OCI-LY3 (cell line): ENCODE measurements at regions not wholly inside any gene's neighbourhood (a gene's known extent, or its start where the extent isn't known, plus 50 kb on each side); places are given as distances from the start of the nearest gene placed in this dataset.

Experiments used
- H2AFZ ChIP-seq: fragments of 200-600, 300-600 bp; shearing (Covaris generic); 2 replicates; pipeline ENCODE4 v1.6.0; 2014; ENCODE audit warnings: antibody characterized with exemption, low read depth, low read length
- H3K27ac ChIP-seq: fragments of 200-600, 300-600 bp; sonication (generic); 2 replicates; pipeline ENCODE4 v1.5.1; 2014; ENCODE audit warnings: mild to moderate bottlenecking, low read length, moderate library complexity, mixed read lengths
- H3K27me3 ChIP-seq: fragments of 200-600, 300-600 bp; sonication (generic); 2 replicates; pipeline ENCODE4 v1.6.1; 2014; ENCODE audit warnings: low read depth, low read length, mixed read lengths
- H3K36me3 ChIP-seq: fragments of 200-600, 300-600 bp; sonication (generic); replicated peaks from 2 replicates; pipeline ENCODE3; 2014; ENCODE audit warnings: low read depth, low read length, mixed read lengths
- H3K4me1 ChIP-seq: fragments of 300-600, 200-600 bp; sonication (generic); 2 replicates; pipeline ENCODE4 v1.6.1; 2014; ENCODE audit warnings: low read length, mixed read lengths
- H3K4me2 ChIP-seq: fragments of 200-600, 300-600 bp; sonication (generic); 2 replicates; pipeline ENCODE4 v1.6.1; 2014; ENCODE audit warnings: low read length, mixed read lengths
- H3K4me3 ChIP-seq: fragments of 300-600, 200-600 bp; sonication (generic); 2 replicates; pipeline ENCODE4 v1.5.1; 2014; ENCODE audit warnings: antibody characterized with exemption, mild to moderate bottlenecking, low read length, moderate library complexity
- H3K79me2 ChIP-seq: fragments of 300-600, 200-600 bp; shearing (Covaris generic); 2 replicates; pipeline ENCODE4 v1.6.1; 2014; ENCODE audit warnings: mild to moderate bottlenecking, low read length, mixed read lengths
- H3K9ac ChIP-seq: fragments of 300-600, 200-600 bp; shearing (Covaris generic); 2 replicates; pipeline ENCODE4 v1.6.0; 2014; ENCODE audit warnings: mild to moderate bottlenecking, low read length, moderate library complexity
- H3K9me3 ChIP-seq: fragments of 200-600, 300-600 bp; shearing (Covaris generic); 2 replicates; pipeline ENCODE4 v1.6.1; 2014; ENCODE audit warnings: low read length, mixed read lengths; ENCODE audit not compliant: insufficient read depth
- H4K20me1 ChIP-seq: fragments of 200-600, 300-600 bp; sonication (generic); 2 replicates; pipeline ENCODE4 v1.6.1; 2016; ENCODE audit warnings: low read length, mixed read lengths; ENCODE audit not compliant: insufficient read depth
- EZH2phosphoT487 ChIP-seq: fragments of 200-600 bp; shearing (Covaris generic); IDR thresholded peaks from 2 replicates; pipeline ENCODE4 v1.6.1; 2018; ENCODE audit warnings: antibody characterized with exemption, mixed run types, low read depth
- TF ChIP-seq, protein P1 (sequence below): fragments of 200-600, 300-600 bp; sonication (generic); IDR thresholded peaks from 2 replicates; pipeline ENCODE4 v1.5.1; 2014; ENCODE audit warnings: antibody characterized with exemption, low read length, low read depth

DNA sequence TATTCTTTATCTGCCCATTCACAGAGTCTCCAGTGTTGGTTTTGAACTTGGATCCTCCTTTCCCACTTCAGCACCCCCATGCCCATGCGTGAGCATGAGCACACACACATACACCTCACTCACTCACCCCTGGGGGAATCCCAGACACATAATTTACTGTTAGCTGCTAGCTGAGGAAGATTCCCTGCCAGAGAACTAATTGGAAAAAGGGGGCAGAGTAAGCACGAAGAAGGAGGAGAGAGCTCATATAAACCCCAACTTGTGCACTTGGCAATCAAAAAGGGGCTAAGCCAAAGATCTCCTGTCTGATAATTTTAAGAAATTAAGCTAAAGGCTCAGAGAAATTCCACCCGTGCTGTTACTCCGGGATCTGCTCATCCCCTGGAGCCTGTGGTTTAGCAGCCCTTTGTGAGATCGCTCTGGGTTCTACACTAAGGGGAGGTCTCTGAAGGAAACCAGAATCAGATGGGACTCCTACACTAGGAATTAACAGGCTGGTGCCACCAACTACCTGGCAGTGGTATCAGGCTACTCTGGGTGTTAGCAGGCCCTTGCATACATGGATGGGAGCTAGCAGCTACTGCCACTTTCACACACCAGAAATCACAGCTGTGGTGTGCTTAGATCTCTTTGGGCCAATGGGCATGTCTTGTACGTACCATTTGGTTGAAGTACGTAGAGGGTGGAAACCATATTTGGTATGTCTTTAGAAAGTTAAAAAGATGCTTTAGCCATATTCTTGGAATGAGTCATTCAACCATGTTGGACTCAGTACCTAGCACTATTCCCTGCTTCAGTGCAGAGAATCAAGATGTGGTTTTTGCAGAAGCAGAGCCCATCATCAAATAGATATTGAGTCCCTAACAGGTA lies 95.6 kb upstream of the SLC14A2 start:
- no peaks in the 10 kb centered on the region for H3K79me2 ChIP-seq
- H3K4me1 ChIP-seq: peaks cover 33% of the 10 kb centered on the region
- no peaks in the 10 kb centered on the region for H3K27me3 ChIP-seq
- H4K20me1 ChIP-seq: no peaks in the 10 kb centered on the region
- TF ChIP-seq EZH2phosphoT487: no peak
- TF ChIP-seq, protein P1, sequence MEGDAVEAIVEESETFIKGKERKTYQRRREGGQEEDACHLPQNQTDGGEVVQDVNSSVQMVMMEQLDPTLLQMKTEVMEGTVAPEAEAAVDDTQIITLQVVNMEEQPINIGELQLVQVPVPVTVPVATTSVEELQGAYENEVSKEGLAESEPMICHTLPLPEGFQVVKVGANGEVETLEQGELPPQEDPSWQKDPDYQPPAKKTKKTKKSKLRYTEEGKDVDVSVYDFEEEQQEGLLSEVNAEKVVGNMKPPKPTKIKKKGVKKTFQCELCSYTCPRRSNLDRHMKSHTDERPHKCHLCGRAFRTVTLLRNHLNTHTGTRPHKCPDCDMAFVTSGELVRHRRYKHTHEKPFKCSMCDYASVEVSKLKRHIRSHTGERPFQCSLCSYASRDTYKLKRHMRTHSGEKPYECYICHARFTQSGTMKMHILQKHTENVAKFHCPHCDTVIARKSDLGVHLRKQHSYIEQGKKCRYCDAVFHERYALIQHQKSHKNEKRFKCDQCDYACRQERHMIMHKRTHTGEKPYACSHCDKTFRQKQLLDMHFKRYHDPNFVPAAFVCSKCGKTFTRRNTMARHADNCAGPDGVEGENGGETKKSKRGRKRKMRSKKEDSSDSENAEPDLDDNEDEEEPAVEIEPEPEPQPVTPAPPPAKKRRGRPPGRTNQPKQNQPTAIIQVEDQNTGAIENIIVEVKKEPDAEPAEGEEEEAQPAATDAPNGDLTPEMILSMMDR: no peak
- no peak overlapping the region for H3K27ac ChIP-seq
- H3K4me2 ChIP-seq: no peak overlapping the region
- no peaks in the 10 kb centered on the region for H3K36me3 ChIP-seq
- no peak overlapping the region for H2AFZ ChIP-seq
- H3K9ac ChIP-seq: no peak overlapping the region
- H3K9me3 ChIP-seq: 0 out of 2 replicates have a peak, but pooled peaks cover 5% of the 10 kb centered on the region
- no peak overlapping the region for H3K4me3 ChIP-seq

DNA sequence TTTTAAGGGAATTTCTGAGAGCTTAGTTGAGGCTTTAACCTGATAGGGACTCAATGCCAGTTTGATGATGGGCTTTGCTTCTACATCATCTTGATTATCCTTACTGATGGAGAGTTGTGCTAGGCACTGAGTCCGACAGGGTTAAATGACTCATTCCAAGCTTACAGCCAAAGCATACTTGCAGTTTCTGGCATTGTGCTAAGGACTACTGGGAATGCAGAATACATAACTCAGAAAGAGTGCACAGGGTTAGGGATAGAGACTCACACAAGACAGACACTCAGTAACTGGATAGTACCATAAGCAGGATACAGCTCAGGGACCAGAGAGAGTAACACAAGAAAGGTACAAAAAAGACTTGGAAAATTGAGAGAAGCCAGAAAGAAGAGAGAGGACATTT lies 94.1 kb upstream of the SLC14A2 start:
- Histone ChIP-seq H2AFZ (no peak overlapping the region), H3K9ac (no peak overlapping the region), H3K79me2 (no peaks in the 10 kb centered on the region), H4K20me1 (no peaks in the 10 kb centered on the region), H3K27ac (no peak overlapping the region), H3K36me3 (no peaks in the 10 kb centered on the region), H3K4me3 (no peak overlapping the region), H3K9me3 (no peaks in the 10 kb centered on the region), H3K4me1 (peaks cover 48% of the 10 kb centered on the region), H3K4me2 (no peak overlapping the region), H3K27me3 (no peaks in the 10 kb centered on the region)
- TF ChIP-seq EZH2phosphoT487: no peak
- TF ChIP-seq, protein P1: no peak

DNA sequence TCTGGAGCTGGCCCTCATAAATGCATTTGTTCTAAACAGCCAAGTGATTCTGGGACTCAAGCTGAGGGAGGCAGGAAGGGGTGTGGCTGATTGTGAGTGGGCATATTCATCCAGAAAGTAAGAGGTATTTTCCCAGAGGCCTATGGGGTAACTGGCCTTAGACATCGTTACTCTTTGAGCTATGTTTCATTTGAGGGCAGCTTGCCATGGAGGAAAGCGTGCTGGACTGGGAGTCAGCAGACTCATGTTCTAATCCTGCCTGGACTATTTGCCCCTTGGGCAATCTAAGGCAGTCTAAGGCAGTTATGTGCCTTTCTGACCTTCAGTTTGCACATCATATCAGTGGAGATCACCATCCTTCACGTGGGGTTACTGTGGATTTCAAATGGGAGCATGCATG lies 93.5 kb upstream of the SLC14A2 start:
- Histone ChIP-seq H3K9me3 (no peaks in the 10 kb centered on the region), H3K27ac (peak overlapping the region; percentile 39), H4K20me1 (no peaks in the 10 kb centered on the region), H3K4me2 (peak overlapping the region; percentile 42), H2AFZ (peak overlapping the region; percentile 68), H3K27me3 (no peaks in the 10 kb centered on the region), H3K79me2 (no peaks in the 10 kb centered on the region), H3K4me1 (peaks cover 54% of the 10 kb centered on the region), H3K36me3 (no peaks in the 10 kb centered on the region), H3K4me3 (peak overlapping the region; percentile 2; the same call in 1 of the 2 replicates), H3K9ac (no peak overlapping the region; the same call in 1 of the 2 replicates)
- TF ChIP-seq, protein P1: no peak
- TF ChIP-seq EZH2phosphoT487: no peak

DNA sequence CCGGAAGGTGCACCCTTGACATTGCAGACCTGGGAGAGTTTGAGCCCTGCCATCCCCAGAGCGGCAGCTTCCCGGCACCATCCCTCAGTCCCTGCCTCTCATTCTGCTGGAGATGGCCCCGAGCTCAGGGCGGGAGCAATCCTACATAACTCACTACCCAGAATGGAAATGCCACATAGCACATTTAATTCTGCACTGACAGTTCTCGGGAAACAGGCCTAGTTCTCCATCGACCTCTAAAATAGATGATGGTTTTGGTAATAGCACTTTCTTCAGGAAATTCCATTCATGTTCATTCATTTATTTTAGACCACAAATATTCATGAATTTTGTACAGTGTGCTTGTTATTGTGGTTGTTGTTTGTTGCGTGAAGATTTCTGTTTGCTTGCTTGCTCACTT lies 92.9 kb upstream of the SLC14A2 start:
- Histone ChIP-seq H4K20me1 (no peaks in the 10 kb centered on the region), H2AFZ (0 out of 2 replicates have a peak overlapping the region, but pooled peaks have one; percentile 68), H3K9me3 (no peaks in the 10 kb centered on the region), H3K4me3 (no peak overlapping the region), H3K79me2 (no peaks in the 10 kb centered on the region), H3K27me3 (no peaks in the 10 kb centered on the region), H3K27ac (no peak overlapping the region), H3K4me2 (no peak overlapping the region), H3K36me3 (no peaks in the 10 kb centered on the region), H3K4me1 (peaks cover 60% of the 10 kb centered on the region), H3K9ac (no peak overlapping the region)
- TF ChIP-seq, protein P1: no peak
- no peak for TF ChIP-seq EZH2phosphoT487
